Caco-2 (cell line): ENCODE measurements at regions not wholly inside any gene's neighbourhood (a gene's known extent, or its start where the extent isn't known, plus 50 kb on each side); places are given as distances from the start of the nearest gene placed in this dataset.

ENCODE experiments used
- BruUV-seq: library from RNA; stranded (reverse); fragments of 400-500 nt; replicated peaks from 2 replicates; lab custom pipeline; 2021; lab: Mats Ljungman, UMichigan
- CTCF ChIA-PET: fragments of 300-600 bp; sonication (Branson Sonifier 250); formaldehyde crosslinking; loops from one replicate; lab custom pipeline; 2022; ENCODE audit warnings: antibody characterized with exemption; lab: Charles Lee
- POLR2A ChIA-PET: fragments of 300-600 bp; sonication (Branson Sonifier 250); formaldehyde crosslinking; loops from one replicate; lab custom pipeline; 2022; ENCODE audit warnings: antibody characterized with exemption; lab: Charles Lee
- DNase-seq, 2 experiments: peaks; one replicate each; pipeline versions ENCODE4 v3.0.0 to v3.0.0-alpha.2; 2020 to 2022
- H3K27me3 ChIP-seq: replicated peaks from 2 replicates; pipeline ENCODE4 v1.6.0; 2011; ENCODE audit warnings: low read length; ENCODE audit not compliant: control insufficient read depth, insufficient read depth
- H3K36me3 ChIP-seq: 2 replicates; pipeline ENCODE4 v1.5.1; 2011; ENCODE audit warnings: low read length; ENCODE audit not compliant: control insufficient read depth, insufficient read depth
- H3K4me1 ChIP-seq: fragments of 250-450 bp; sonication (Bioruptor Pico); 2 replicates; pipeline ENCODE4 v1.5.1; 2020; ENCODE audit warnings: mild to moderate bottlenecking
- H3K4me3 ChIP-seq: 2 replicates; pipeline ENCODE4 v1.5.1; 2011; ENCODE audit warnings: low read depth, mild to moderate bottlenecking, control low read depth, low read length
- H3K9me3 ChIP-seq: fragments of 250-450 bp; sonication (Bioruptor Pico); 2 replicates; pipeline ENCODE4 v1.5.1; 2020; ENCODE audit warnings: mild to moderate bottlenecking, moderate library complexity
- H3K27ac Mint-ChIP-seq: one replicate; pipeline ENCODE4 v1.8.0; 2022; ENCODE audit warnings: mixed read lengths; ENCODE audit not compliant: unreplicated experiment
- H3K27me3 Mint-ChIP-seq: one replicate; pipeline ENCODE4 v1.8.0; 2022; ENCODE audit warnings: mixed read lengths; ENCODE audit not compliant: insufficient read depth, unreplicated experiment
- H3K36me3 Mint-ChIP-seq: one replicate; pipeline ENCODE4 v1.8.0; 2022; ENCODE audit warnings: mild to moderate bottlenecking, mixed read lengths; ENCODE audit not compliant: insufficient read depth, unreplicated experiment
- H3K4me1 Mint-ChIP-seq: one replicate; pipeline ENCODE4 v1.8.0; 2022; ENCODE audit warnings: low read depth, mixed read lengths; ENCODE audit not compliant: unreplicated experiment
- H3K4me3 Mint-ChIP-seq: one replicate; pipeline ENCODE4 v1.8.0; 2022; ENCODE audit warnings: mild to moderate bottlenecking, moderate library complexity, mixed read lengths; ENCODE audit not compliant: unreplicated experiment
- H3K9me3 Mint-ChIP-seq: one replicate; pipeline ENCODE4 v1.8.0; 2022; ENCODE audit warnings: mixed read lengths; ENCODE audit not compliant: unreplicated experiment
- CTCF ChIP-seq, 2 experiments: fragments of 200-600 bp in 1 of 2; IDR thresholded peaks; 1 replicate in 1 of 2; 2 replicates in 1 of 2; pipeline versions ENCODE4 v1.5.1 to v1.8.0; 2011 to 2022; ENCODE audit warnings: antibody characterized with exemption in 1 of 2, control low read depth in 1 of 2, inconsistent platforms in 1 of 2, low read depth in 1 of 2, low read length in 1 of 2, mild to moderate bottlenecking in 1 of 2, moderate library complexity in 1 of 2; ENCODE audit not compliant: insufficient read depth in 1 of 2, severe bottlenecking in 1 of 2, unreplicated experiment in 1 of 2
- intact Hi-C: fragments of 100-400 bp; cut with micrococcal nuclease; formaldehyde crosslinking; loops from one replicate; pipeline ENCODE4 v1.10.0; 2022; ENCODE audit not compliant: unreplicated experiment

DNA sequence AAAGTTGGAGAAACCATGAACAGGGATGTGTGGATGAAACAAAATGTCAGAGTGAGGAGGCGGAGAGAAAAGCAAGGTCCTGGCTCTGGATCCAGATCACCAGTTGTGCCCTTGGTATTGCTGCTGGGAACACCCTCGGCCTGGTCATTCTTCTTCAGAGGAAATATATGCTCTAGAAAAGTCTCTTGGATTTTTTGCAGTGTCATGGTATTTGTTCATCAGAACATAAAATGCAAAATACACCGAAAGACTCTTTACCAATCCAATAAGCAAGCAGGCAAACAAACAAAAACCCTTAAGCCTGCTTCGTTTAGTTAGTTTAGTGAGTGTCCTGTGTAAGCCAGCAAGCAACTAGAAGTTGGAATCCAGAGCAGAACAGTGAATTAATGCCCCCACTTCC, 88.7 kb upstream of the CDH6 start:
- no peak overlapping the region for H3K4me3 Mint-ChIP-seq
- no peak for DNase-seq
- POLR2A ChIA-PET, result no interaction called here
- no peak for TF ChIP-seq CTCF (IDR thresholded peaks at IDR 0.05; ENCODE audit: insufficient read depth in 1 of 2, low read depth in 1 of 2, low read length in 1 of 2, severe bottlenecking in 1 of 2, unreplicated experiment in 1 of 2)
- H3K27me3 Mint-ChIP-seq, result no peaks in the 10 kb centered on the region
- BruUV-seq, result no TSS peak
- no peaks in the 10 kb centered on the region for H3K27me3 ChIP-seq
- intact Hi-C loops, result loop anchor here (5.0 kb wide), 2 partner anchors 82 to 88 kb away; partner anchors contain the start of gene CDH6
- peaks cover 26% of the 10 kb centered on the region for H3K4me1 ChIP-seq
- CTCF ChIA-PET, result no interaction called here
- no peaks in the 10 kb centered on the region for H3K36me3 ChIP-seq
- no peak overlapping the region for H3K27ac Mint-ChIP-seq
- H3K4me1 Mint-ChIP-seq, result peaks cover 23% of the 10 kb centered on the region
- peaks cover 13% of the 10 kb centered on the region for H3K9me3 Mint-ChIP-seq
- no peaks in the 10 kb centered on the region for H3K36me3 Mint-ChIP-seq
- no peak overlapping the region for H3K4me3 ChIP-seq
- H3K9me3 ChIP-seq, result 0 out of 2 replicates have a peak, but pooled peaks cover 3% of the 10 kb centered on the region

DNA sequence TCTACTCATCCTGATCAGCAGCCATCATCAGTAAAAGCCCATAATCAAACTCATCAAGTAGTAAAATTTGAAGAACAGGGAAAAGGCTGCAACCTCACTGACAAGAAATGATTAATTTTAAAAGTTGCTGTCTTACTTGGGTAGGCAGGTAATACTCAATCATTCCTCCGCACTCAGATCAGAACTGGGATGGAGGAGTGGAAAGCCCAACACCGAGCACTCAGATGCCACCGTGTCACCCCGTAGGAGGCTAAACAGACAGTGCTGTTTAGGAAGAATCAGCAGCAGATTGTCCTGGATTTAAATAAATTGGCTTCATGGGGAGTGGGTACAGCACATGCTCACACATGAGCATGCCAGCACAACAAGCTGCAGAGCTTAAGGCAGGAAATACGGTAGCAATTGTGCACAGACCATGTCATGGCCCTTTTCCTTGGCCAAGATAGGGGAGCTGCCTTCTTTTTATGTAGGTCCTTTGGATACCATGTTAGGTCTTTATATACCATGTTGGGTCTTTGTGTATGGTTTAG, 92.6 kb upstream of the CDH6 start:
- no peaks in the 10 kb centered on the region for H3K4me1 ChIP-seq
- intact Hi-C loops, result no loop called here
- CTCF ChIA-PET, result no interaction called here
- Mint-ChIP-seq H3K4me1 (peaks cover 7% of the 10 kb centered on the region), H3K9me3 (peaks cover 13% of the 10 kb centered on the region), H3K36me3 (no peaks in the 10 kb centered on the region), H3K27ac (no peak overlapping the region), H3K4me3 (no peak overlapping the region), H3K27me3 (no peaks in the 10 kb centered on the region)
- H3K4me3 ChIP-seq, result no peak overlapping the region
- H3K27me3 ChIP-seq, result no peaks in the 10 kb centered on the region
- TF ChIP-seq CTCF (IDR thresholded peaks at IDR 0.05; ENCODE audit: insufficient read depth in 1 of 2, low read depth in 1 of 2, low read length in 1 of 2, severe bottlenecking in 1 of 2, unreplicated experiment in 1 of 2), result no peak
- POLR2A ChIA-PET, result no interaction called here
- H3K36me3 ChIP-seq, result no peaks in the 10 kb centered on the region
- no peak for DNase-seq
- no peaks in the 10 kb centered on the region for H3K9me3 ChIP-seq
- BruUV-seq, result no TSS peak

- Mint-ChIP-seq H3K36me3 (no peaks in the 10 kb centered on the region), H3K4me3 (no peak overlapping the region), H3K27ac (no peak overlapping the region), H3K9me3 (peaks cover 13% of the 10 kb centered on the region), H3K27me3 (no peaks in the 10 kb centered on the region), H3K4me1 (peaks cover 9% of the 10 kb centered on the region)
- Histone ChIP-seq H3K36me3 (no peaks in the 10 kb centered on the region), H3K27me3 (no peaks in the 10 kb centered on the region), H3K4me1 (peaks cover 2% of the 10 kb centered on the region; the same call in 1 of the 2 replicates), H3K9me3 (no peaks in the 10 kb centered on the region), H3K4me3 (no peak overlapping the region)
- TF ChIP-seq CTCF (IDR thresholded peaks at IDR 0.05; ENCODE audit: insufficient read depth in 1 of 2, low read depth in 1 of 2, low read length in 1 of 2, severe bottlenecking in 1 of 2, unreplicated experiment in 1 of 2), result no peak
- intact Hi-C loops, result no loop called here
- ChIA-PET POLR2A (interaction anchor here (0.6 kb wide), 1 partner anchor 157 kb away, joined by 5 read pairs; no protein-coding TSS in a partner anchor), CTCF (no interaction called here)
- BruUV-seq, result no TSS peak
- no peak for DNase-seq
Measured at GRCh38 chr5:31100047-31100575, 93.4 kb upstream of the CDH6 start.
